Neural progenitor cell (in vitro differentiated cells): ENCODE measurements at regions not wholly inside any gene's neighbourhood (a gene's known extent, or its start where the extent isn't known, plus 50 kb on each side); places are given as distances from the start of the nearest gene placed in this dataset.

Source experiments
- EZH2 ChIP-seq: fragments of 200-600 bp; sonication (generic); IDR thresholded peaks from 2 replicates; pipeline ENCODE4 v1.6.1; 2017; ENCODE audit warnings: antibody characterized with exemption, mild to moderate bottlenecking, moderate library complexity
- TF ChIP-seq, protein P1 (sequence below): fragments of 200-600 bp; sonication (generic); IDR thresholded peaks from 2 replicates; pipeline ENCODE4 v1.5.1; 2017; ENCODE audit warnings: antibody characterized with exemption, mild to moderate bottlenecking

- no peak for TF ChIP-seq EZH2
- TF ChIP-seq, protein P1, sequence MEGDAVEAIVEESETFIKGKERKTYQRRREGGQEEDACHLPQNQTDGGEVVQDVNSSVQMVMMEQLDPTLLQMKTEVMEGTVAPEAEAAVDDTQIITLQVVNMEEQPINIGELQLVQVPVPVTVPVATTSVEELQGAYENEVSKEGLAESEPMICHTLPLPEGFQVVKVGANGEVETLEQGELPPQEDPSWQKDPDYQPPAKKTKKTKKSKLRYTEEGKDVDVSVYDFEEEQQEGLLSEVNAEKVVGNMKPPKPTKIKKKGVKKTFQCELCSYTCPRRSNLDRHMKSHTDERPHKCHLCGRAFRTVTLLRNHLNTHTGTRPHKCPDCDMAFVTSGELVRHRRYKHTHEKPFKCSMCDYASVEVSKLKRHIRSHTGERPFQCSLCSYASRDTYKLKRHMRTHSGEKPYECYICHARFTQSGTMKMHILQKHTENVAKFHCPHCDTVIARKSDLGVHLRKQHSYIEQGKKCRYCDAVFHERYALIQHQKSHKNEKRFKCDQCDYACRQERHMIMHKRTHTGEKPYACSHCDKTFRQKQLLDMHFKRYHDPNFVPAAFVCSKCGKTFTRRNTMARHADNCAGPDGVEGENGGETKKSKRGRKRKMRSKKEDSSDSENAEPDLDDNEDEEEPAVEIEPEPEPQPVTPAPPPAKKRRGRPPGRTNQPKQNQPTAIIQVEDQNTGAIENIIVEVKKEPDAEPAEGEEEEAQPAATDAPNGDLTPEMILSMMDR: no peak
Observed at GRCh38 chrX:96417695-96418094, 266.9 kb upstream of the DIAPH2 start.
